ENCODE measurements at regions not wholly inside any gene's neighbourhood (a gene's known extent, or its start where the extent isn't known, plus 50 kb on each side); places are given as distances from the start of the nearest gene placed in this dataset.
"Not testable (repeated sequence)": the region's sequence is repeated elsewhere in the genome, so short reads cannot be mapped to it uniquely, and the experiment has no call there.

- in situ Hi-C loops (cut with MboI; ENCODE audit: low sequenced_read_pairs), result no loop called here
These were observed 431.3 kb upstream of the MDFIC2 start for GRCh38 chr3:70743754-70744153.

GRCh38 chr3:70742081-70742480 is 429.6 kb upstream of the MDFIC2 start:
- in situ Hi-C loops (cut with MboI; ENCODE audit: low sequenced_read_pairs), result no loop called here

- in situ Hi-C loops (cut with MboI; ENCODE audit: low sequenced_read_pairs), result no loop called here
These were observed 428.4 kb upstream of the MDFIC2 start for GRCh38 chr3:70740872-70741271.

- in situ Hi-C loops (cut with MboI; ENCODE audit: low sequenced_read_pairs), result no loop called here
These were observed 427.6 kb upstream of the MDFIC2 start for GRCh38 chr3:70740071-70740470.

- in situ Hi-C loops (cut with MboI; ENCODE audit: low sequenced_read_pairs), result no loop called here
These were observed 425.8 kb upstream of the MDFIC2 start for GRCh38 chr3:70738291-70738681.

GRCh38 chr3:70737666-70738290 is 425.3 kb upstream of the MDFIC2 start:
- in situ Hi-C loops (cut with MboI; ENCODE audit: low sequenced_read_pairs), result no loop called here

GRCh38 chr3:70736009-70736408 is 423.6 kb upstream of the MDFIC2 start:
- in situ Hi-C loops (cut with MboI; ENCODE audit: low sequenced_read_pairs), result no loop called here

GRCh38 chr3:70734756-70735155 is 422.3 kb upstream of the MDFIC2 start:
- in situ Hi-C loops (cut with MboI; ENCODE audit: low sequenced_read_pairs), result no loop called here

- in situ Hi-C loops (cut with MboI; ENCODE audit: low sequenced_read_pairs), result no loop called here
These were observed 418.6 kb upstream of the MDFIC2 start for GRCh38 chr3:70731046-70731445.

GRCh38 chr3:70729845-70730244 is 417.4 kb upstream of the MDFIC2 start:
- in situ Hi-C loops (cut with MboI; ENCODE audit: low sequenced_read_pairs), result no loop called here

GRCh38 chr3:70728311-70728710 is 415.9 kb upstream of the MDFIC2 start:
- in situ Hi-C loops (cut with MboI; ENCODE audit: low sequenced_read_pairs), result no loop called here

GRCh38 chr3:70726961-70727360 is 414.5 kb upstream of the MDFIC2 start:
- in situ Hi-C loops (cut with MboI; ENCODE audit: low sequenced_read_pairs), result no loop called here

- in situ Hi-C loops (cut with MboI; ENCODE audit: low sequenced_read_pairs), result no loop called here
These were observed 413.9 kb upstream of the MDFIC2 start for GRCh38 chr3:70726096-70726938.

GRCh38 chr3:70722018-70722417 is 409.6 kb upstream of the MDFIC2 start:
- in situ Hi-C loops (cut with MboI; ENCODE audit: low sequenced_read_pairs), result no loop called here

- in situ Hi-C loops (cut with MboI; ENCODE audit: low sequenced_read_pairs), result no loop called here
These were observed 404.4 kb upstream of the MDFIC2 start for GRCh38 chr3:70716832-70717231.

GRCh38 chr3:70712449-70713082 is 400.1 kb upstream of the MDFIC2 start:
- in situ Hi-C loops (cut with MboI; ENCODE audit: low sequenced_read_pairs), result no loop called here

- in situ Hi-C loops (cut with MboI; ENCODE audit: low sequenced_read_pairs), result no loop called here
These were observed 391.1 kb upstream of the MDFIC2 start for GRCh38 chr3:70703305-70704102.

- in situ Hi-C loops (cut with MboI; ENCODE audit: low sequenced_read_pairs), result no loop called here
These were observed 389.7 kb upstream of the MDFIC2 start for GRCh38 chr3:70702132-70702531.

- in situ Hi-C loops (cut with MboI; ENCODE audit: low sequenced_read_pairs), result no loop called here
These were observed 372.3 kb upstream of the MDFIC2 start for GRCh38 chr3:70684701-70685100.

- in situ Hi-C loops (cut with MboI; ENCODE audit: low sequenced_read_pairs), result not testable (repeated sequence)
These were observed 363.4 kb upstream of the MDFIC2 start for GRCh38 chr3:70675810-70676209.

All from HL-60/S4 (cell line).